HG03354 (cell line): ENCODE measurements at regions not wholly inside any gene's neighbourhood (a gene's known extent, or its start where the extent isn't known, plus 50 kb on each side); places are given as distances from the start of the nearest gene placed in this dataset.

ENCODE experiments used
- ATAC-seq: cut with Tn5 transposase; IDR thresholded peaks from one replicate; pipeline ENCODE4 v1.9.1; 2021; ENCODE audit warnings: mild to moderate bottlenecking; ENCODE audit not compliant: unreplicated experiment, poor library complexity, severe bottlenecking

GRCh38 chr2:106941372-106941993, 55.5 kb upstream of the ST6GAL2 start:
- no peak for ATAC-seq

- no peak for ATAC-seq
Measured at GRCh38 chr2:106943468-106944200, 57.7 kb upstream of the ST6GAL2 start.

- ATAC-seq = no peak
Measured at GRCh38 chr2:106944215-106944614, 58.2 kb upstream of the ST6GAL2 start.

GRCh38 chr2:106948540-106948939, 62.6 kb upstream of the ST6GAL2 start:
- ATAC-seq = no peak

GRCh38 chr2:106953236-106953635, 67.3 kb upstream of the ST6GAL2 start:
- ATAC-seq = no peak

- ATAC-seq = no peak
Measured at GRCh38 chr2:106953779-106954178, 67.8 kb upstream of the ST6GAL2 start.

GRCh38 chr2:106954304-106954703, 68.3 kb upstream of the ST6GAL2 start:
- no peak for ATAC-seq

- no peak for ATAC-seq
Measured at GRCh38 chr2:106956416-106956815, 70.4 kb upstream of the ST6GAL2 start.

GRCh38 chr2:106956879-106957278, 70.9 kb upstream of the ST6GAL2 start:
- no peak for ATAC-seq

- no peak for ATAC-seq
Measured at GRCh38 chr2:106959975-106960682, 74.2 kb upstream of the ST6GAL2 start.

- ATAC-seq = no peak
Measured at GRCh38 chr2:106960683-106961161, 74.8 kb upstream of the ST6GAL2 start.

- no peak for ATAC-seq
Measured at GRCh38 chr2:106961328-106961727, 75.4 kb upstream of the ST6GAL2 start.

- ATAC-seq = no peak
Measured at GRCh38 chr2:106963156-106963555, 77.2 kb upstream of the ST6GAL2 start.

- no peak for ATAC-seq
Measured at GRCh38 chr2:106963893-106964292, 77.9 kb upstream of the ST6GAL2 start.

GRCh38 chr2:106965611-106966010, 79.6 kb upstream of the ST6GAL2 start:
- ATAC-seq = no peak

- ATAC-seq = no peak
Measured at GRCh38 chr2:106969777-106970176, 83.8 kb upstream of the ST6GAL2 start.

- ATAC-seq = no peak
Measured at GRCh38 chr2:106970471-106971261, 84.7 kb upstream of the ST6GAL2 start.

- ATAC-seq = no peak
Measured at GRCh38 chr2:106972782-106973181, 86.8 kb upstream of the ST6GAL2 start.

- ATAC-seq = no peak
Measured at GRCh38 chr2:106974891-106975290, 88.9 kb upstream of the ST6GAL2 start.

GRCh38 chr2:106975641-106976040, 89.7 kb upstream of the ST6GAL2 start:
- ATAC-seq = no peak
